ENCODE measurements at regions not wholly inside any gene's neighbourhood (a gene's known extent, or its start where the extent isn't known, plus 50 kb on each side); places are given as distances from the start of the nearest gene placed in this dataset.

- no peak for FAIRE-seq
Measured at GRCh38 chr4:63795301-63795700, 613.9 kb downstream of the TECRL start.

- FAIRE-seq: no peak
Measured at GRCh38 chr4:63790377-63790776, 618.9 kb downstream of the TECRL start.

- FAIRE-seq: no peak
Measured at GRCh38 chr4:63788271-63788670, 621.0 kb downstream of the TECRL start.

- FAIRE-seq: no peak
Measured at GRCh38 chr4:63787326-63787725, 621.9 kb downstream of the TECRL start.

GRCh38 chr4:63786171-63786570 lies 623.1 kb downstream of the TECRL start:
- no peak for FAIRE-seq

- FAIRE-seq: no peak
Measured at GRCh38 chr4:63784822-63785221, 624.4 kb downstream of the TECRL start.

GRCh38 chr4:63777601-63778000 lies 631.6 kb downstream of the TECRL start:
- no peak for FAIRE-seq

- no peak for FAIRE-seq
Measured at GRCh38 chr4:63764400-63764799, 644.9 kb downstream of the TECRL start.

- no peak for FAIRE-seq
Measured at GRCh38 chr4:63757929-63758328, 651.3 kb downstream of the TECRL start.

- FAIRE-seq: no peak
Measured at GRCh38 chr4:63742882-63743281, 666.4 kb downstream of the TECRL start.

- FAIRE-seq: no peak
Measured at GRCh38 chr4:63729519-63729918, 679.7 kb downstream of the TECRL start.

- FAIRE-seq: no peak
Measured at GRCh38 chr4:63728480-63729177, 680.6 kb downstream of the TECRL start.

GRCh38 chr4:63717384-63717783 lies 691.9 kb downstream of the TECRL start:
- FAIRE-seq: no peak

- FAIRE-seq: no peak
Measured at GRCh38 chr4:63708661-63709060, 700.6 kb downstream of the TECRL start.

- no peak for FAIRE-seq
Measured at GRCh38 chr4:63700569-63700968, 708.7 kb downstream of the TECRL start.

GRCh38 chr4:63693321-63693720 lies 715.9 kb downstream of the TECRL start:
- FAIRE-seq: no peak

GRCh38 chr4:63678358-63678931 lies 730.8 kb downstream of the TECRL start:
- FAIRE-seq: no peak

- no peak for FAIRE-seq
Measured at GRCh38 chr4:63670735-63671134, 738.5 kb downstream of the TECRL start.

- no peak for FAIRE-seq
Measured at GRCh38 chr4:63663870-63664269, 745.4 kb downstream of the TECRL start.

GRCh38 chr4:63644396-63644795 lies 764.9 kb downstream of the TECRL start:
- FAIRE-seq: no peak

- no peak for FAIRE-seq
Measured at GRCh38 chr4:63637270-63637669, 772.0 kb downstream of the TECRL start.

GRCh38 chr4:63632858-63633257 lies 776.4 kb downstream of the TECRL start:
- no peak for FAIRE-seq

- no peak for FAIRE-seq
Measured at GRCh38 chr4:63620271-63620670, 789.0 kb downstream of the TECRL start.

GRCh38 chr4:63619771-63620170 lies 789.5 kb downstream of the TECRL start:
- no peak for FAIRE-seq

Data from endometrium (tissue), 2 donors.